ENCODE measurements at regions not wholly inside any gene's neighbourhood (a gene's known extent, or its start where the extent isn't known, plus 50 kb on each side); places are given as distances from the start of the nearest gene placed in this dataset.

DNA sequence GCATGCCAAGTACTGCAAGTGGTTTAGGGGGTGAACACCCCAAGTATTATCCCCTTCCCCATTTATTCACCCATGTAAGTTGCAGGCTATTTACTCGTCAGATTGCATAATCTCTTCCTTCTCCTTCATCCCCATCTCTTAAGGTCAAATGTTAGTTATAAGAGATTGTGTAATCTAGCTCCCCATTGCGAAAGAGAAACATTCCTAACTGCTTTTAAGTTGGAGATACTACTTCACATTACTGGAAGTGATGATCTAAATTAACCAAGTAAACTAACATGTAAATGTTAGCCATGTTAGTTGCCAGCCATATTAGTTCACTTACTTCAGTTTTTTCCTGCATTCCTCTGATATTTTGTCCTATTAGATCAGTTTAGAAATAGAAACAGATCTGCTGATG lies 262.3 kb downstream of the TAF11L14 start:
- Histone ChIP-seq H3K27ac (no peak overlapping the region), H3K9me3 (no peaks in the 10 kb centered on the region), H3K36me3 (replicated peaks in 1 of 2; ENCODE audit: insufficient read depth in 1 of 2, low read depth in 2 of 2) (no peaks in the 10 kb centered on the region), H3K4me1 (no peaks in the 10 kb centered on the region), H3K27me3 (no peaks in the 10 kb centered on the region), H3K4me3 (no peak overlapping the region)
- 27 to 28% methylated on average over 2 of the region's 2 CpGs for WGBS, 2 donors
- DNase-seq: no peak
- ATAC-seq: no peak
- TF ChIP-seq, protein P1, sequence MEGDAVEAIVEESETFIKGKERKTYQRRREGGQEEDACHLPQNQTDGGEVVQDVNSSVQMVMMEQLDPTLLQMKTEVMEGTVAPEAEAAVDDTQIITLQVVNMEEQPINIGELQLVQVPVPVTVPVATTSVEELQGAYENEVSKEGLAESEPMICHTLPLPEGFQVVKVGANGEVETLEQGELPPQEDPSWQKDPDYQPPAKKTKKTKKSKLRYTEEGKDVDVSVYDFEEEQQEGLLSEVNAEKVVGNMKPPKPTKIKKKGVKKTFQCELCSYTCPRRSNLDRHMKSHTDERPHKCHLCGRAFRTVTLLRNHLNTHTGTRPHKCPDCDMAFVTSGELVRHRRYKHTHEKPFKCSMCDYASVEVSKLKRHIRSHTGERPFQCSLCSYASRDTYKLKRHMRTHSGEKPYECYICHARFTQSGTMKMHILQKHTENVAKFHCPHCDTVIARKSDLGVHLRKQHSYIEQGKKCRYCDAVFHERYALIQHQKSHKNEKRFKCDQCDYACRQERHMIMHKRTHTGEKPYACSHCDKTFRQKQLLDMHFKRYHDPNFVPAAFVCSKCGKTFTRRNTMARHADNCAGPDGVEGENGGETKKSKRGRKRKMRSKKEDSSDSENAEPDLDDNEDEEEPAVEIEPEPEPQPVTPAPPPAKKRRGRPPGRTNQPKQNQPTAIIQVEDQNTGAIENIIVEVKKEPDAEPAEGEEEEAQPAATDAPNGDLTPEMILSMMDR (IDR thresholded peaks at IDR 0.05): no peak
- TF ChIP-seq POLR2A (IDR thresholded peaks at IDR 0.05): no peak
- intact Hi-C loops (cut with DNase I): no loop called here

DNA sequence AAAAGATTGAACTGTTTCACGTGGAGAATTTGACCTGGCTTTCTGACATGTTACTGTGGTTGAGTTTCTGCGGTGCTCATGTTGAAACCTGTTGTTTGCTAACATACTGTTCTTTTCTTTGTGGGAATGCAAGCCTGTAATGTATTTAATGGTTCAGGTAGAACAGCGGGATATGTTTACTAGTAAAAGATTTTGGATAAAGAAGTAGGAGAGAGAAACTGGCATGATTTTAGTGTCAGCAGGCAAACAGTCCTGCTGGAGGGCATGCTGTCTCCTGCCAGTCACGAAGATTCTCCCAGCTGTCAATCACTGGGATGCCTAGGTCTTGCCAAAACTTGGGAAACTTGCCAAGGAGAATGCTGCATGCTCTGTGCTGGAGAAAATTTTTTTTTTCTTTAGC lies 263.5 kb downstream of the TAF11L14 start:
- ATAC-seq (no peak), DNase-seq (no peak)
- 51 to 52% methylated on average over 4 of the region's 4 CpGs for WGBS, 2 donors
- H3K27me3 ChIP-seq: no peaks in the 10 kb centered on the region
- H3K9me3 ChIP-seq: no peaks in the 10 kb centered on the region
- no peaks in the 10 kb centered on the region for H3K4me1 ChIP-seq
- intact Hi-C loops (cut with DNase I): no loop called here
- H3K4me3 ChIP-seq: no peak overlapping the region
- no peaks in the 10 kb centered on the region for H3K36me3 ChIP-seq (replicated peaks in 1 of 2; ENCODE audit: insufficient read depth in 1 of 2, low read depth in 2 of 2)
- no peak overlapping the region for H3K27ac ChIP-seq
- TF ChIP-seq, protein P1 (IDR thresholded peaks at IDR 0.05): no peak
- TF ChIP-seq POLR2A (IDR thresholded peaks at IDR 0.05): no peak

DNA sequence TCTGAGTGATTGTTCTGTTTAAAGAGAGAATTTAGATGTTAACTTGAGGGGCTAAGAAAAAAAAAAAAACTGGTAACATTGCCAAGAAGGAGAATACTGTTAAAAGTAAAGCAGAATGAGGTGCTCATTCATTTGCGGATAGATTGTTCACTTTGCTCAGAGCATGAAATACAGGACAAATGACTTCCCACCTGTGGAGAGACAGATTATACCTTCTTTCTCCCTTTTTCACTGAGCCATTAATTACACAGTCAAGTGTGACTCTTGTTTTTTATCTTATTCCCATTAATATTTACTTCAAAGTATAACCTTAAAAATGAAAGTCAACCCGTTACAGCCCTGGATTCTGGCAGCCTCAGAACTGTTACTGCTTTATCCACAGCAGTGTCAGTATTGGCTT lies 264.5 kb downstream of the TAF11L14 start:
- Histone ChIP-seq H3K36me3 (replicated peaks in 1 of 2; ENCODE audit: insufficient read depth in 1 of 2, low read depth in 2 of 2) (no peaks in the 10 kb centered on the region), H3K9me3 (no peaks in the 10 kb centered on the region), H3K27me3 (no peaks in the 10 kb centered on the region), H3K4me3 (no peak overlapping the region), H3K4me1 (no peaks in the 10 kb centered on the region), H3K27ac (no peak overlapping the region)
- 30 to 33% methylated on average over 2 of the region's 2 CpGs for WGBS, 2 donors
- DNase-seq (no peak), ATAC-seq (no peak)
- no peak for TF ChIP-seq POLR2A (IDR thresholded peaks at IDR 0.05)
- TF ChIP-seq, protein P1 (IDR thresholded peaks at IDR 0.05): no peak
- intact Hi-C loops (cut with DNase I): no loop called here

DNA sequence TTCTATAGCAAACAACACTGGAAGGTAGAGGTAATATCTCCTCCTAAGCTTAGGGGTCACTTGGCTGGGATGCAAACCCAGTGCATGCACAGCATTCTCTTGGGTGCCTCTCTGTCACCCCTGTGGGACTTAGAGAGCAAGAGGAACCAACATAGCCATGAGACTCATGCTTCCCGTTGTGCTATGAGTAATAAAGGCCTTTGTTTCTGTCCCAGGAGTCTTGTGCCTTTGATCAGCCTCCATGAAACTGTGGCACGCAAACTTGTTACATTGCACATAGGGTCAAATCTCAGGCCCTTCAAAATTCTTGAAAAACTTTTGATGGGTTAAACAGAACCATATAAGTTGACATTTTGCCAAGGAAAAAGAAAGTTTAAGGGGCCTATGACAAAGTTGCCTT lies 272.8 kb downstream of the TAF11L14 start:
- H3K4me1 ChIP-seq: no peaks in the 10 kb centered on the region
- TF ChIP-seq, protein P1 (IDR thresholded peaks at IDR 0.05): no peak
- no peak for TF ChIP-seq POLR2A (IDR thresholded peaks at IDR 0.05)
- intact Hi-C loops (cut with DNase I): no loop called here
- WGBS, 2 donors: 56 to 57% methylated on average over 2 of the region's 2 CpGs
- DNase-seq (no peak), ATAC-seq (no peak)
- H3K27ac ChIP-seq: no peak overlapping the region
- H3K4me3 ChIP-seq: no peak overlapping the region
- no peaks in the 10 kb centered on the region for H3K9me3 ChIP-seq
- no peaks in the 10 kb centered on the region for H3K36me3 ChIP-seq (replicated peaks in 1 of 2; ENCODE audit: insufficient read depth in 1 of 2, low read depth in 2 of 2)
- H3K27me3 ChIP-seq: no peaks in the 10 kb centered on the region

DNA sequence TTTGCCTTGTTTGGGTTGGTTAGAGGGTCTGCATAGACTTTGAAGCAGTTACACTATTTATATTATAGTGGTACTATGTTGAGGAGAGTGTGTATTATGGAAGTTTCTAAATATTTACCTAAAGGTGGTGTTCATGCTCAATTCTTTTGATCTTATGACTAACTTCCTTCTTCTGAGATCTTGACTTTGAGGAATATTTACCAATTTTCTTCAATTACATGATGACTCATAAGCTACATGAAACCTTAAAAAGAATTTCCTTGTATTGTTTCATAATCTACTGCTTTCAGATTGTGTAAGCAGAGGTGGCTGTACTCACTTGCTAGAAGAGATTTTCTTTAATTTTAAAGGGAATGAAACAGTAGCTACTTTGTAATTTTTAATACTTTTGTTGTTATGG lies 276.1 kb downstream of the TAF11L14 start:
- DNase-seq (no peak), ATAC-seq (no peak)
- H3K9me3 ChIP-seq: no peaks in the 10 kb centered on the region
- TF ChIP-seq, protein P1 (IDR thresholded peaks at IDR 0.05): no peak
- TF ChIP-seq POLR2A (IDR thresholded peaks at IDR 0.05): no peak
- intact Hi-C loops (cut with DNase I): no loop called here
- no peaks in the 10 kb centered on the region for H3K4me1 ChIP-seq
- no peaks in the 10 kb centered on the region for H3K36me3 ChIP-seq (replicated peaks in 1 of 2; ENCODE audit: insufficient read depth in 1 of 2, low read depth in 2 of 2)
- no peaks in the 10 kb centered on the region for H3K27me3 ChIP-seq
- no peak overlapping the region for H3K4me3 ChIP-seq
- no peak overlapping the region for H3K27ac ChIP-seq

Measured in body of pancreas (tissue), 4 donors.